Smooth muscle cell (in vitro differentiated cells): ENCODE measurements at regions not wholly inside any gene's neighbourhood (a gene's known extent, or its start where the extent isn't known, plus 50 kb on each side); places are given as distances from the start of the nearest gene placed in this dataset.

ENCODE experiments used
- DNase-seq: peaks from one replicate; lab custom pipeline; 2025; ENCODE audit not compliant: unreplicated experiment; lab: John Stamatoyannopoulos, UW
- H2AFZ ChIP-seq: fragments of 200-600 bp; sonication (generic); 2 replicates; pipeline ENCODE4 v1.6.0; 2016; ENCODE audit warnings: antibody characterized with exemption, low read depth, mild to moderate bottlenecking
- H3F3A ChIP-seq: fragments of 200-600 bp; sonication (generic); 2 replicates; pipeline ENCODE4 v1.6.0; 2017; ENCODE audit warnings: antibody characterized with exemption, low read depth
- H3K27ac ChIP-seq: fragments of 200-600 bp; sonication (generic); 2 replicates; pipeline ENCODE4 v1.5.1; 2016; ENCODE audit warnings: low read depth, mild to moderate bottlenecking
- H3K27me3 ChIP-seq: fragments of 200-600 bp; sonication (generic); 2 replicates; pipeline ENCODE4 v1.6.1; 2016; ENCODE audit warnings: low read depth, mild to moderate bottlenecking
- H3K36me3 ChIP-seq: fragments of 200-600 bp; sonication (generic); 2 replicates; pipeline ENCODE4 v1.5.1; 2016; ENCODE audit warnings: low read depth
- H3K4me1 ChIP-seq: fragments of 200-600 bp; sonication (generic); 2 replicates; pipeline ENCODE4 v1.5.1; 2016; ENCODE audit warnings: low read depth
- H3K4me2 ChIP-seq: fragments of 200-600 bp; sonication (generic); 2 replicates; pipeline ENCODE4 v1.6.0; 2016; ENCODE audit warnings: mild to moderate bottlenecking
- H3K4me3 ChIP-seq: fragments of 200-600 bp; sonication (generic); 2 replicates; pipeline ENCODE4 v1.5.1; 2016; ENCODE audit warnings: mild to moderate bottlenecking
- H3K79me2 ChIP-seq: fragments of 200-600 bp; sonication (generic); 2 replicates; pipeline ENCODE4 v1.6.0; 2016; ENCODE audit warnings: low read depth, mild to moderate bottlenecking
- H3K9ac ChIP-seq: fragments of 200-600 bp; sonication (generic); 2 replicates; pipeline ENCODE4 v1.6.0; 2016; ENCODE audit warnings: low read depth
- H3K9me3 ChIP-seq: fragments of 200-600 bp; sonication (generic); replicated peaks from 2 replicates; pipeline ENCODE4 v1.5.1; 2016; ENCODE audit warnings: low read depth
- H4K20me1 ChIP-seq: fragments of 200-600 bp; sonication (generic); 2 replicates; pipeline ENCODE4 v1.6.0; 2016; ENCODE audit warnings: low read depth
- CTCF ChIP-seq: fragments of 200-600 bp; sonication (generic); IDR thresholded peaks from 2 replicates; pipeline ENCODE4 v1.5.1; 2017; ENCODE audit warnings: borderline replicate concordance, mild to moderate bottlenecking, antibody characterized with exemption; ENCODE audit not compliant: insufficient read depth, poor library complexity, severe bottlenecking
- WGBS: methylation state at CpG from one replicate; pipeline ENCODE4 v1.1.7; 2016; ENCODE audit warnings: low lambda C conversion rate; 5-methylcytosine and 5-hydroxymethylcytosine counted together

- Histone ChIP-seq H3K9me3 (no peaks in the 10 kb centered on the region), H4K20me1 (no peaks in the 10 kb centered on the region), H2AFZ (no peak overlapping the region), H3F3A (no peaks in the 10 kb centered on the region), H3K4me3 (no peak overlapping the region), H3K27ac (no peak overlapping the region), H3K36me3 (no peaks in the 10 kb centered on the region), H3K9ac (no peak overlapping the region), H3K27me3 (no peaks in the 10 kb centered on the region), H3K4me2 (no peak overlapping the region), H3K4me1 (peaks cover 12% of the 10 kb centered on the region), H3K79me2 (no peaks in the 10 kb centered on the region)
- 94% methylated on average over 1 of the region's 1 CpG for WGBS
- TF ChIP-seq CTCF = no peak
- no peak for DNase-seq
Measured at GRCh38 chr6:126185774-126186173, 154.1 kb upstream of the CENPW start.

- H3K9ac ChIP-seq = no peak overlapping the region
- 81% methylated on average over 1 of the region's 1 CpG for WGBS
- no peaks in the 10 kb centered on the region for H3F3A ChIP-seq
- H3K36me3 ChIP-seq = no peaks in the 10 kb centered on the region
- H3K4me1 ChIP-seq = no peaks in the 10 kb centered on the region
- no peak overlapping the region for H2AFZ ChIP-seq
- no peaks in the 10 kb centered on the region for H4K20me1 ChIP-seq
- no peak overlapping the region for H3K4me2 ChIP-seq
- no peak overlapping the region for H3K27ac ChIP-seq
- TF ChIP-seq CTCF = no peak
- no peaks in the 10 kb centered on the region for H3K9me3 ChIP-seq
- no peak for DNase-seq
- no peaks in the 10 kb centered on the region for H3K27me3 ChIP-seq
- H3K79me2 ChIP-seq = no peaks in the 10 kb centered on the region
- no peak overlapping the region for H3K4me3 ChIP-seq
Measured at GRCh38 chr6:126188279-126188909, 151.5 kb upstream of the CENPW start.

GRCh38 chr6:126195625-126196236 is 144.2 kb upstream of the CENPW start:
- Histone ChIP-seq H3K4me1 (peaks cover 12% of the 10 kb centered on the region), H4K20me1 (no peaks in the 10 kb centered on the region), H3K36me3 (no peaks in the 10 kb centered on the region), H3K27ac (no peak overlapping the region), H3K27me3 (no peaks in the 10 kb centered on the region), H2AFZ (no peak overlapping the region), H3K79me2 (no peaks in the 10 kb centered on the region), H3K4me3 (no peak overlapping the region), H3K4me2 (no peak overlapping the region), H3F3A (no peaks in the 10 kb centered on the region), H3K9ac (no peak overlapping the region), H3K9me3 (no peaks in the 10 kb centered on the region)
- DNase-seq = no peak
- TF ChIP-seq CTCF = no peak
- WGBS = 76% methylated on average over 1 of the region's 1 CpG

GRCh38 chr6:126198631-126199030 is 141.3 kb upstream of the CENPW start:
- H3K27ac ChIP-seq = no peak overlapping the region
- no peaks in the 10 kb centered on the region for H3K27me3 ChIP-seq
- H3K79me2 ChIP-seq = no peaks in the 10 kb centered on the region
- DNase-seq = no peak
- whole genome bisulfite sequencing = 42% methylated on average over 2 of the region's 2 CpGs
- peaks cover 12% of the 10 kb centered on the region for H3K4me1 ChIP-seq
- no peaks in the 10 kb centered on the region for H3K9me3 ChIP-seq
- H3K36me3 ChIP-seq = no peaks in the 10 kb centered on the region
- H2AFZ ChIP-seq = no peak overlapping the region
- TF ChIP-seq CTCF = no peak
- no peak overlapping the region for H3K9ac ChIP-seq
- H3K4me2 ChIP-seq = no peak overlapping the region
- no peaks in the 10 kb centered on the region for H4K20me1 ChIP-seq
- no peak overlapping the region for H3K4me3 ChIP-seq
- no peaks in the 10 kb centered on the region for H3F3A ChIP-seq
